Kidney epithelial cell (primary cell): ENCODE measurements at regions not wholly inside any gene's neighbourhood (a gene's known extent, or its start where the extent isn't known, plus 50 kb on each side); places are given as distances from the start of the nearest gene placed in this dataset.
"Not testable (repeated sequence)": the region's sequence is repeated elsewhere in the genome, so short reads cannot be mapped to it uniquely, and the experiment has no call there.

Source experiments
- DNase-seq: peaks from one replicate; pipeline ENCODE4 v3.0.0-alpha.2; 2010; ENCODE audit warnings: low read depth
- H3K27me3 ChIP-seq: 2 replicates; pipeline ENCODE4 v1.6.0; 2011; ENCODE audit warnings: low read length; ENCODE audit not compliant: control insufficient read depth, insufficient read depth
- H3K36me3 ChIP-seq: 2 replicates; pipeline ENCODE4 v1.5.1; 2011; ENCODE audit warnings: low read length; ENCODE audit not compliant: control insufficient read depth, insufficient read depth
- H3K4me3 ChIP-seq: 2 replicates; pipeline ENCODE4 v1.5.1; 2011; ENCODE audit warnings: low read depth, mild to moderate bottlenecking, control low read depth, low read length
- TF ChIP-seq, protein P1 (sequence below): IDR thresholded peaks from 2 replicates; pipeline ENCODE4 v1.5.1; 2011; ENCODE audit warnings: mild to moderate bottlenecking, moderate library complexity, low read length, control low read depth, inconsistent platforms; ENCODE audit not compliant: insufficient read depth, poor library complexity, severe bottlenecking

DNA sequence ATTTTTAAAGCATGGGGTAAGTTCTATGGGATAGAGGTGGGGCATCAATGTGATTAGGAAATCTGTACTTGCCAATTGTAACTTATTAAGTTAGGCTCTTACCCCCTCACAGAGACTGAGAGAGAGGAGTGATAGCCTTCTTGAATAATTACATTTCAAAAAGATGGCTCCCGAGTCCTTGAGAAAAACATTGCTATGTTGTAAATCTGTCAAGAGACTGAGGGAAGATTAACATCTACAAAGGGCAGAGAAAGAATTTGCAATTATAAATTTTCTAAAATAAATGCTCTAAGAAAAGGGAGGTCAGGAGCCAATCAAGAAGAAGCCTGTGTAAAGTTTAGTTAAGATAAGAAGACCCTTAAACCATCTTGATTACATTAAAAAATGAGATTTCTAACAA, 1570.8 kb downstream of the OLFM4 start:
- no peak overlapping the region for H3K4me3 ChIP-seq
- H3K36me3 ChIP-seq, result no peaks in the 10 kb centered on the region
- H3K27me3 ChIP-seq, result no peaks in the 10 kb centered on the region
- DNase-seq, result no peak
- TF ChIP-seq, protein P1, sequence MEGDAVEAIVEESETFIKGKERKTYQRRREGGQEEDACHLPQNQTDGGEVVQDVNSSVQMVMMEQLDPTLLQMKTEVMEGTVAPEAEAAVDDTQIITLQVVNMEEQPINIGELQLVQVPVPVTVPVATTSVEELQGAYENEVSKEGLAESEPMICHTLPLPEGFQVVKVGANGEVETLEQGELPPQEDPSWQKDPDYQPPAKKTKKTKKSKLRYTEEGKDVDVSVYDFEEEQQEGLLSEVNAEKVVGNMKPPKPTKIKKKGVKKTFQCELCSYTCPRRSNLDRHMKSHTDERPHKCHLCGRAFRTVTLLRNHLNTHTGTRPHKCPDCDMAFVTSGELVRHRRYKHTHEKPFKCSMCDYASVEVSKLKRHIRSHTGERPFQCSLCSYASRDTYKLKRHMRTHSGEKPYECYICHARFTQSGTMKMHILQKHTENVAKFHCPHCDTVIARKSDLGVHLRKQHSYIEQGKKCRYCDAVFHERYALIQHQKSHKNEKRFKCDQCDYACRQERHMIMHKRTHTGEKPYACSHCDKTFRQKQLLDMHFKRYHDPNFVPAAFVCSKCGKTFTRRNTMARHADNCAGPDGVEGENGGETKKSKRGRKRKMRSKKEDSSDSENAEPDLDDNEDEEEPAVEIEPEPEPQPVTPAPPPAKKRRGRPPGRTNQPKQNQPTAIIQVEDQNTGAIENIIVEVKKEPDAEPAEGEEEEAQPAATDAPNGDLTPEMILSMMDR, result no peak

DNA sequence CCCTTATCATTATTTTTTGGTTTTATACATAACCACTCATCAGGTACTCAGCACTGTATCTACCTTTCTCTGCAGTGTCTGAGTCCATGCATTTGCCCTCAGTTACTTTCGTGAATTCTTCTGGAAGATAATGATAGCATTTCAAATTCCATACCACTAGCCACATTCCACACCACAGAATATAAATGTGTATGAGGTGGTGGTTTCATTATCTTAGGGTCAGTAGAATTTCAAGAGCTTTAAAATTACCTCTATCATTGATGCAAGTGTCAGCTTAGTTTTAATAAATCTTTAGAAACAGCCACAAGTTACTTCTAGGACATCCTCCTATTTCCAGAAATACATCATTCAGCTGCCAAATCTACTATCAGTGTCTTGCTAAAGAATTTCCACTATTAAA, 1578.3 kb downstream of the OLFM4 start:
- no peaks in the 10 kb centered on the region for H3K36me3 ChIP-seq
- H3K27me3 ChIP-seq, result no peaks in the 10 kb centered on the region
- H3K4me3 ChIP-seq, result no peak overlapping the region
- TF ChIP-seq, protein P1, result no peak
- DNase-seq, result no peak

DNA sequence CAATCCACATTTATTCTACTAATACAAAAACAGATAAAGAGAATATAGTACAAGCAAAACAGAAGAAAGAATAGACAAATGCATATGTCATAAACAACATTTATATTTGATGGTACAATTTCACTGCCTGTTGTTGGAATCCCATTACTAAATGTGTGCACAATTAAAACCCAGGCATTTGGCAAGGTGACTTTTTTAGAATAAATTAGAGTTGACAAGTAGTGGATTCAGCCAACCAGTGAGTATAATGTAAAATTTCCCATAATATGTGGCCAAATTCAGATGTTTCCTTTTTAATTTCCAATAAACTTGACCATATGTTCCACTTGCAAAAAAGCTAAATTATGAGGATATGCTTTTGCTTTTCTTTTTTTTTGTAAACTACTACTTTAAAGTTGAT, 1578.8 kb downstream of the OLFM4 start:
- Histone ChIP-seq H3K27me3 (no peaks in the 10 kb centered on the region), H3K4me3 (no peak overlapping the region), H3K36me3 (no peaks in the 10 kb centered on the region)
- DNase-seq, result no peak
- TF ChIP-seq, protein P1, result no peak

DNA sequence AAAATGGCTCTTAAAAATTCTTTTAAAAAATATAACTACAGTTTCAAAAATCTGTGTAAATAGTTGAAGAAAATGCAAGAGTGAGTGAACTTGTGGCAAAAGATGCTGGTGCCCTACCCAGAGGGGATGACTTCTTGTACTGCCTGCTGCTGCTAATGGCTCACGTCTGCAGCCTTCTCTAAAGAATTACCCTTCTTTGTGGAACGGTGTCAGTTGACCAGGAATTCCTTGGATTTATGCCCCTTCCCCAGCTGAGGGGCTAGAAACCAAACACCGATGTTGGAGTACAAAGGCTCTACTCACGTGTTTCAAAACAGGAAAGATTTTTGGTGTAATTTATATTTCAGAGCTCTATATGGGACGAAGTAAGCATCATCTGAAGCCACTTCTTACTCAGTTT, 1582.8 kb downstream of the OLFM4 start:
- no peak for DNase-seq
- Histone ChIP-seq H3K27me3 (no peaks in the 10 kb centered on the region), H3K4me3 (no peak overlapping the region), H3K36me3 (no peaks in the 10 kb centered on the region)
- TF ChIP-seq, protein P1, result no peak

DNA sequence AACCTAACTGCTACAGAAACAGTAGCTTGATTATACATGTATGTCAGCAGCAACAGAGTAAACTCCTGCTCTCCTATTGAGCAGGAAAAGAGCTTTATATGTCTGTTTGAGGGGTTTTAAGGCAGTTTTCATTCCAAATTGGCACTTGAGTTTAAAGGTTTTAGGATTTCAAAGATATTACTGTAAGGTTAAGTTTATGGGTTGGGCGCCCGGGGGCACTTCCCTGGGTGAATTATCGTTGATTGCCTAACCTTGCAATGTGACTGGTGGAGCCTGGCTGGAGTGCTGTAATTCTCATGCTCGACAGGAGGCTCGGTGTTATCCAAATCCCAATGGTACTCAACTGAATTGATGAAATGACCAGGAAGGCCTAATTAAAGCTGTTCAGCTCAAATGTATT, 1586.1 kb downstream of the OLFM4 start:
- Histone ChIP-seq H3K27me3 (no peaks in the 10 kb centered on the region), H3K36me3 (no peaks in the 10 kb centered on the region), H3K4me3 (no peak overlapping the region)
- TF ChIP-seq, protein P1, result no peak
- DNase-seq, result no peak

DNA sequence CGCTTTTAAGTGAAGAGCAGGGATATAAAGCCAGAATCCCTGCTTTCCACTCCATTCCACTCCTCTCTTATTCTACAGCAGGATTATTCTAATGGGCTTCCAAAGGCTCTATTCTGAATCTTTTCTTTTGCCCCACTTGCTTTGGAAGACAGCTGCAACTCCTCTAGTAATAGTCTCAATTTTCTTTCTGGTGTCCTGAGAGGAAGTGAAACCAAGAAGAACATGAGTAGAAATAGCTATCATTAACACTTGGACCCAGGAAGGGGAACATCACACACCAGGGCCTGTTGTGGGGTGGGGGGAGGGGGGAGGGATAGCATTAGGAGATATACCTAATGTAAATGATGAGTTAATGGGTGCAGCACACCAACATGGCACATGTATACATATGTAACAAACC, 1597.9 kb downstream of the OLFM4 start:
- not testable (repeated sequence) for H3K4me3 ChIP-seq, DNase-seq, H3K27me3 ChIP-seq, H3K36me3 ChIP-seq
